Loucy (cell line): ENCODE measurements at regions not wholly inside any gene's neighbourhood (a gene's known extent, or its start where the extent isn't known, plus 50 kb on each side); places are given as distances from the start of the nearest gene placed in this dataset.

Source experiments
- H2AFZ ChIP-seq: fragments of 200-600 bp; sonication (generic); 2 replicates; pipeline ENCODE4 v1.6.0; 2016; ENCODE audit warnings: antibody characterized with exemption, mild to moderate bottlenecking, low read length, moderate library complexity
- H3F3A ChIP-seq: fragments of 200-600 bp; 2 replicates; pipeline ENCODE4 v1.6.0; 2016; ENCODE audit warnings: antibody characterized with exemption, low read depth, mild to moderate bottlenecking
- H3K27me3 ChIP-seq: fragments of 200-600 bp; sonication (generic); 2 replicates; pipeline ENCODE4 v1.6.1; 2014; ENCODE audit warnings: low read length, mild to moderate bottlenecking; ENCODE audit not compliant: insufficient read depth, poor library complexity, severe bottlenecking
- H3K36me3 ChIP-seq: fragments of 200-600 bp; sonication (generic); 2 replicates; pipeline ENCODE4 v1.6.1; 2016; ENCODE audit warnings: low read length; ENCODE audit not compliant: insufficient read depth
- H3K4me1 ChIP-seq: fragments of 200-600 bp; sonication (generic); 2 replicates; pipeline ENCODE4 v1.5.1; 2014; ENCODE audit warnings: low read length, mild to moderate bottlenecking; ENCODE audit not compliant: insufficient read depth, poor library complexity, severe bottlenecking
- H3K4me2 ChIP-seq: fragments of 200-600 bp; sonication (generic); 2 replicates; pipeline ENCODE4 v1.6.0; 2014; ENCODE audit warnings: antibody characterized with exemption, low read length, low read depth, mild to moderate bottlenecking; ENCODE audit not compliant: poor library complexity, severe bottlenecking
- H3K4me3 ChIP-seq: fragments of 200-600 bp; sonication (generic); 2 replicates; pipeline ENCODE4 v1.5.1; 2014; ENCODE audit warnings: low read length, mild to moderate bottlenecking, mixed read lengths; ENCODE audit not compliant: poor library complexity, severe bottlenecking
- H3K79me2 ChIP-seq: fragments of 200-600 bp; sonication (generic); 2 replicates; pipeline ENCODE4 v1.6.1; 2014; ENCODE audit warnings: low read length; ENCODE audit not compliant: insufficient read depth
- H3K9ac ChIP-seq: fragments of 200-600 bp; sonication (generic); 2 replicates; pipeline ENCODE4 v1.6.0; 2014; ENCODE audit warnings: mild to moderate bottlenecking, low read depth, low read length, moderate library complexity; ENCODE audit not compliant: poor library complexity, severe bottlenecking
- H3K9me2 ChIP-seq: fragments of 200-600 bp; sonication (generic); replicated peaks from 2 replicates; pipeline ENCODE4 v1.6.1; 2016; ENCODE audit warnings: low read depth, low read length, mixed read lengths
- H3K9me3 ChIP-seq: fragments of 200-600 bp; sonication (generic); 2 replicates; pipeline ENCODE4 v1.6.1; 2014; ENCODE audit warnings: mild to moderate bottlenecking, antibody characterized with exemption, low read length, low read depth; ENCODE audit not compliant: insufficient read depth
- H4K20me1 ChIP-seq: fragments of 200-600 bp; sonication (generic); 2 replicates; pipeline ENCODE4 v1.6.0; 2014; ENCODE audit warnings: antibody characterized with exemption, low read length, mild to moderate bottlenecking; ENCODE audit not compliant: insufficient read depth, poor library complexity, severe bottlenecking
- CTCF ChIP-seq: fragments of 200-600 bp; sonication (generic); conservative IDR thresholded peaks from 2 replicates; pipeline ENCODE4 v1.5.1; 2014; ENCODE audit warnings: mild to moderate bottlenecking, antibody characterized with exemption, low read length
- EZH2phosphoT487 ChIP-seq: fragments of 200-600 bp; IDR thresholded peaks from 2 replicates; pipeline ENCODE4 v1.6.1; 2018; ENCODE audit warnings: antibody characterized with exemption, mild to moderate bottlenecking, moderate library complexity, borderline replicate concordance

- H3K36me3 ChIP-seq, result no peaks in the 10 kb centered on the region
- no peaks in the 10 kb centered on the region for H3F3A ChIP-seq
- H3K79me2 ChIP-seq, result no peaks in the 10 kb centered on the region
- H3K9me2 ChIP-seq, result no peaks in the 10 kb centered on the region
- H3K4me1 ChIP-seq, result no peaks in the 10 kb centered on the region
- TF ChIP-seq CTCF, result no peak
- no peak for TF ChIP-seq EZH2phosphoT487
- H3K4me2 ChIP-seq, result no peak overlapping the region
- H3K4me3 ChIP-seq, result no peak overlapping the region
- no peaks in the 10 kb centered on the region for H4K20me1 ChIP-seq
- no peak overlapping the region for H2AFZ ChIP-seq
- no peak overlapping the region for H3K9ac ChIP-seq
- no peaks in the 10 kb centered on the region for H3K9me3 ChIP-seq
- no peaks in the 10 kb centered on the region for H3K27me3 ChIP-seq
Observed at GRCh38 chrX:2584251-2585157, 83.7 kb upstream of the DHRSX start.

GRCh38 chrX:2583194-2584162 lies 82.7 kb upstream of the DHRSX start:
- H3K9ac ChIP-seq, result no peak overlapping the region
- no peaks in the 10 kb centered on the region for H3K36me3 ChIP-seq
- H3K27me3 ChIP-seq, result no peaks in the 10 kb centered on the region
- H3K79me2 ChIP-seq, result no peaks in the 10 kb centered on the region
- H2AFZ ChIP-seq, result no peak overlapping the region
- no peaks in the 10 kb centered on the region for H3K4me1 ChIP-seq
- TF ChIP-seq EZH2phosphoT487, result no peak
- TF ChIP-seq CTCF, result no peak
- H4K20me1 ChIP-seq, result no peaks in the 10 kb centered on the region
- no peak overlapping the region for H3K4me3 ChIP-seq
- H3K9me2 ChIP-seq, result no peaks in the 10 kb centered on the region
- no peaks in the 10 kb centered on the region for H3F3A ChIP-seq
- H3K9me3 ChIP-seq, result no peaks in the 10 kb centered on the region
- H3K4me2 ChIP-seq, result no peak overlapping the region

- H4K20me1 ChIP-seq, result no peaks in the 10 kb centered on the region
- TF ChIP-seq EZH2phosphoT487 (no peak), CTCF (no peak)
Observed at GRCh38 chrX:2582667-2583066, 81.9 kb upstream of the DHRSX start.

More at GRCh38 chrX:2582667-2583066, 81.9 kb upstream of the DHRSX start:
- no peaks in the 10 kb centered on the region for H3K36me3 ChIP-seq
- H3K79me2 ChIP-seq, result no peaks in the 10 kb centered on the region
- H3K9me2 ChIP-seq, result no peaks in the 10 kb centered on the region
- H3F3A ChIP-seq, result no peaks in the 10 kb centered on the region
- no peaks in the 10 kb centered on the region for H3K4me1 ChIP-seq
- no peak overlapping the region for H3K4me2 ChIP-seq
- H3K9ac ChIP-seq, result no peak overlapping the region
- H3K27me3 ChIP-seq, result no peaks in the 10 kb centered on the region
- no peaks in the 10 kb centered on the region for H3K9me3 ChIP-seq
- H3K4me3 ChIP-seq, result no peak overlapping the region
- no peak overlapping the region for H2AFZ ChIP-seq
